H4 (cell line): ENCODE measurements at regions not wholly inside any gene's neighbourhood (a gene's known extent, or its start where the extent isn't known, plus 50 kb on each side); places are given as distances from the start of the nearest gene placed in this dataset.
"Not testable (repeated sequence)": the region's sequence is repeated elsewhere in the genome, so short reads cannot be mapped to it uniquely, and the experiment has no call there.

Experiments
- DNase-seq: peaks from one replicate; pipeline ENCODE4 v3.0.0-alpha.2; 2015; ENCODE audit warnings: low spot score

DNA sequence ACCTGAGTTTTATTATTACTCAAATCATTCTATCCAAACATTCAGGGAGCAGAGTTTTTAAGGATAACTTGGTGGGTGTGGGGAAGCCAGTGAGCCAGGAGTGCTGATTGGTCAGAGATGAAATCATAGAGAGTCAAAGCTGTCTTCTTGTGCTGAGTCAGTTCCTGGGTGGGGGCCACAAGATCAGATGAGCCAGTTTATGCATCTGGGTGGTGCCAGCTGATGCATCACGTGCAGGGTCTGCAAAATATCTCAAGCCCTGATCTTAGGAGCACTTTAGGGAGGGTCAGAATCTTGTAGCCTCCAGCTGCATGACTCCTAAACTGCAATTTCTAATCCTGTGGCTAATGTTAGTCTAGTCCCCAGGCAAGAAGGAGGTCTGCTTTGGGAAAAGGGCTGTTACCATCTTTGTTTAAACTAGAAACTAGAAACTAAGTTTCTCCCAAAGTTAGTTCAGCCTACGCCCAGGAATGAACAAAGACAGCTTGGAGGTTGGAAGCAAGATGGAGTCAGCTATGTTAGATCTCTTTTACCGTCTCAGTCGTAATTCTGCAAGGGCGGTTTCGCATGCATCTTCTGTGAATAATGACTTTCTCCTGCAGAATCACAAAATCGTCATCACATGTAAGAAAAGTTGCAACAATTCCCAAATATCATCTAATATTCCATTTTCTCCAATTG, 97.5 kb downstream of the ZNF664 start:
- DNase-seq: not testable (repeated sequence)

DNA sequence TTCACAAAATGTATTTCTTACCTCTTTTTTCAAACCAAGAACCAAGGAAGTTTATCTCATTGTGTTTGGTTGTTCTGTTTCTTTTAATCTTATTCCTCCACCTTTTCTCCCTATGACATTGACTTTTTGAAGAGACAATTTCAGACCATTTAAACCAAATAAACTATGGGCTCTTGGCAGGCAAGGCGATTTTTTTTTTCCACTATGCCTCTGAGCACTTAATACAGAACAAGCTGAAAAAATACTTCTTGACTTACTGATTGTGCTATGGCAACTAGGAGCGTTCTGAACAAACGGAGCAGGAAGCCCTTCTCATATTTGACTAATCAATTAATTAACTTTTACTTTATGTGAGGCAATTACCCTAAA, 98.0 kb downstream of the ZNF664 start:
- DNase-seq: no peak

GRCh38 chr12:124073356-124074035, 100.5 kb downstream of the ZNF664 start:
- no peak for DNase-seq

- DNase-seq: no peak
Measured at GRCh38 chr12:124075841-124076240, 102.8 kb downstream of the ZNF664 start.

DNA sequence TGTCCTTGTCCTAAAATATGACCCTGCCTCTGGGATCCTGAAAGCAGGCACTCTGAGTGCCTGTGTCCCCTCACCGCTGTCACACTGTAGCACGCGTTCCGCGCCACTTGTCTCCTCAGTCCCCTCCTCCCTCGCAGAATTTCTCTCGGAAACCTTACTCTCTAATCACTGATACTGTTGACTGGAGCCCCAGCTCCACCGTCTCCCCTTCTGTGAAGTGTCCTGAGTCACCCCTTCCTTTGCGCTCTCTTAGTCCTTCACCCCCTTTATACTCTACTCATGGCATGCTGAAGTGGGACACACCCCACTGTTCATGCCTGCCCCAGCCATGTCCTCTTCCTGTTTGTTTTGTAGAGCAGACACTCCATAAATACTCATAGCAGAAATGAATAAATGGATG, 104.7 kb downstream of the ZNF664 start:
- DNase-seq: no peak

DNA sequence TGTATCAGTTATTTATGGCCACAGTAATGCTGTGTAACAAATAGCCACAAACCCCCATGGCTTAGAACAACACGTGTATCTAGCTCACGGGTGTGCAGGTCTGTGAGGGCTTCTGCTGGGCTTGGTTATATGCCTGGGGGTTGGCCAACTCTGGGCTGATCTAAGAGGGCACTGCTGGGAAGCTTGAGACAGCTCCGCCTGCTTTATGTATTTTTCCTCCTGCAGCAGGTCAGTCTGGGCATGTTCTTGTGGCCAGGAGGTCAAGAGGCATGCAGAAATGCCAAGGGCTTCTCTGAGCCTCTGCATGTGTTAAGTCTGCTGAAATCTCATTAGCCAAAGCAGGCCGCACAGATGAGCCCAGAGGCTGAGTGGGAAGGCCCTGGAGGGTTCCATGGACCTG, 105.8 kb downstream of the ZNF664 start:
- no peak for DNase-seq

GRCh38 chr12:124080649-124081048, 107.6 kb downstream of the ZNF664 start:
- no peak for DNase-seq

GRCh38 chr12:124082012-124082411, 109.0 kb downstream of the ZNF664 start:
- DNase-seq: no peak

DNA sequence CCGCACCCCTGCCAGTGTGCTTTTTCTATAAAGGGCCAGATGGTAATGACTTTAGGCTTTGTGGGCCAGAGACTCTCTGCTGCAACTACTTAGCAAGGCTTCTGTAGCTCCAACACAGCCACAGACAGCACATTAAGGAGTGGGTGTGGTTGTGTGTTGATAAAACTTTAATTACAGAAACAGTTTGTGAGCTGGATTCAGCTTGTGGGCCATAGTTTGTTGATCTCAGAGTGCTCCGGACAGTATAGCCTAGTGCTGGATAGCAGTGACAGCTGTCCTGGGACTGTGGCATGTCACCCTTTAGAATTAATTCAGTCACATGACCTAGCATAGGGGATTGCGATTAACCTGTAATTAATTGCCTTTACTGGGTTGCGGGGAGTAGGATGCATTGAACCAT, 109.7 kb downstream of the ZNF664 start:
- no peak for DNase-seq

DNA sequence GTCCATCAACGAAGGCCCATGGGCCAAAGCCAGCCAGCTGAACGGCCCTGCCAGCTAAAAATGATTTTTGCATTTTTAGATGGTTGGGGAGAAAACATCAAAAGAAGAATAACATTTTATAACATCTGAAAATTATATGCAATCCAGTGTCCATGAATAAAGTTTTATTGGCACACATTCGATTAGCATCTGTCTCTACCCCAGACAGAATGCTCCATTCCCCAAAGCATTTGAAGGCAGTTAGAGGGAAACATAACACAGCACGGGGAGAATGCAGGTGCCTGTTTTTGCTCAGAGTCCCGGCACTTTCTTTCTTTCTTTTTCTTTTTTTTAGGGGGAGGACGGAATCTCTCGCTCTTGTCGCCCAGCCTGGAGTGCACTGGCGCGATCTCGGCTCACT, 110.7 kb downstream of the ZNF664 start:
- no peak for DNase-seq

DNA sequence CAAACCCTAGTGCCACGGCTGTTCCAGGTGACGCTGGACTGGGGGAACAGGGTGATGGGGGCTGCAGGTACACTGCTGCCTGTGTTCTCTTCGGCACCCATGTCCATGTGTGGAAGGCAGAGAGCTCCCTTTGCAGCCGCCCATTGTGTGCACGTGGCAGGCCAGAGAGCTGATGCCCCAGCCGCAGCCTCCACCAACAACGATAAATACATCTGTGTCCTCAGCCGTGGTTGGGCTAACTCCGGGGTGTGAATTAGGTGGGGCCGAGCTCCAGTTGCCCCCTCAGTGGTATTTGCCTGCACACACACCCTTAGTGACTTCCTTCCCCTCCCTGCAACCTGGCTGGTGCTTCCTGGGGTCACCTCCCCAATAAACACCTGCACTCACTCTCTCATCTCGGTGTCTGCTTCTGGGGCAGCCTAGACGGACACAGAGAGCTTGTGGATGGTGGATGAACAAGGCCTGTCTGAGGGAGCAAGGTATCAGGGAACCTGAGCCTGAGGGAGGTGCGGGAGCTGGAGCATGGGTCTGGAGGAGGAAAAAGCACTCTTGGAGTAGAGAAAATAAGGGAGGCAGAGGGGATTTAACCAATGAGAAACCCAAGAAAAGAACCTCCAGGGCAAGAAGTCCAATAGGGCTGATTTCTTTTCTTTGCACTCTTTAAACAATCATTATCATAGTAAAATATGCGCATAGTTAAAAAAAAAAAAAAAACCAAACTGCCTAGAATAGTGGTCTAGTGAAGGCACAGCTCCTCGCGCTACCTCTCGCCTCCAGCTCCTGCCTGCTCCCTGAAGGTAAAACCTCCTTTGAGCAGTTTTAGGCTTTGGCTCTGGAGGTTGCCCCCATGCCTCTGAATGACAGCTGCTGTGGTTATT, 112.6 kb downstream of the ZNF664 start:
- DNase-seq: no peak

- no peak for DNase-seq
Measured at GRCh38 chr12:124086299-124086898, 113.4 kb downstream of the ZNF664 start.

DNA sequence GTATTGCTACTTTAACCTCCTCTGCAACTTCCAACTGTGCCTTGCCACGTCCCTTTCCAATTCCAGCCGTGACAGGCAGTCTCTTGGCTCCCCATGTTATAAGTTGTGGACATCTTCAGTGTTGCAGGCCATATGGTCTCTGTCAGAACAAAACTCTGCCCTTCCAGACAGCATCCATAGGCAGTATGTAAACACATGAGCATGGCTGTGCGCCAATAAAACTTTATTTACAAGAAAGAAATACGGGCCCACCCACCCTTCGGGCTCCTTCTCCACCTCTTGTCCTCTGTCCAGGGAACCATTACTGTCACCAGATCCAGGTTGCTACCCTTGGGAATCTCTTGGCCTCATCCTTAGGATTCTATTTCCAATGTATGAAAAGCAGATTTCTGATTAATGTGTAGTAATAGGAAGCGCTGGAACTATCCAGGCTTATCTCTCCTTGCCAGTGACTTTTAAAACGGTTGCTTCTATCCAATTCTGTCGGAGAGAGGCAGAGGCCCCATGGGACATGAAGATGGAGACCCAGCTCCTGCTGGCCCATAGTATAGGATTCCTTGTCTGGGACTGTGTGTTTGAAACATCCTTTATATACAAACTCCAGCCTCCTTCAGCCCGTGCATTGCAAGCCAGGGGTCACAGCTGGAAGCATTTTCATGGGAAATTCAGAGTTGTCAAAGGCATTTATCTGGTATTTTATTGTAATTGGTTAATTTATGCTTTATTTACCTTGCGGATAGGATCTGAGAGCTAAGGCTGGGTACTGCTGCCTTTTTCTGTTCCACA, 114.4 kb downstream of the ZNF664 start:
- DNase-seq: no peak

GRCh38 chr12:124088217-124088907, 115.3 kb downstream of the ZNF664 start:
- DNase-seq: no peak

- not testable (repeated sequence) for DNase-seq
Measured at GRCh38 chr12:124089181-124089914, 116.3 kb downstream of the ZNF664 start.

DNA sequence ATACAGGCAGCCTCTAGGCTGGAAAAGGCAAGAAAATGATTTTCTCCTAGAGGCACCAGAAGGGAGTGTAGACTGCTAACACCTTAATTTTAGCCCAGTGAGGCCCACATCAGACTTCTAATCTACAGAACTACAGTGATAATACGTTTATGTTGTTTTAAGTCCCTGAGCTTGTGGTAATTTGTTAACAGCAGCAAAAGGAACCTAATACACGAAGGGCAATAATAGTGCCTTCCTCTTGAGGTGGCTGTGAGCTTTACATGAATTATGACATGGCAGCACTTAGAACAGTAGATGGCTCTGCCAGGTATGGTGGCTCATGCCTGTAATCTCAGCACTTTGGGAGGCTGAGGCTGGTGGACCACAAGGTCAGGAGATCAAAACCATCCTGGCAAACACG, 118.8 kb downstream of the ZNF664 start:
- no peak for DNase-seq

- not testable (repeated sequence) for DNase-seq
Measured at GRCh38 chr12:124092532-124092931, 119.5 kb downstream of the ZNF664 start.

DNA sequence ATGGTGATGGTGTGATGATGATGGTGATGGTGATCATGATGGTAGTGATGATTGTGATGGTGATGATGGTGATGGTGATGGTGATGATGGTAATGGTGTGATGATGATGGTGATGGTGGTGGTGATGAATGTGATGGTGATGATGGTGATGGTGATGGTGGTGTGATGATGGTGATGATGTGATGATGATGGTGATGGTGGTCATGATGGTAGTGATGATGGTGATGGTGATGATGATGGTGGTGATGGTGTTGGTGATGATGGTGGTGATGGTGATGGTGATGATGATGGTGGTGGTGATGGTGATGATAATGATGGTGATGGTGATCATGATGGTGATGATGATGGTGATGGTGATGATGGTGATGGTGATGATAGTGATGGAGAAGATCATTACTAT, 120.3 kb downstream of the ZNF664 start:
- DNase-seq: no peak

GRCh38 chr12:124094188-124094587, 121.2 kb downstream of the ZNF664 start:
- DNase-seq: no peak

- DNase-seq: no peak
Measured at GRCh38 chr12:124094733-124095132, 121.7 kb downstream of the ZNF664 start.
